ENCODE measurements at regions not wholly inside any gene's neighbourhood (a gene's known extent, or its start where the extent isn't known, plus 50 kb on each side); places are given as distances from the start of the nearest gene placed in this dataset.

- in situ Hi-C loops (cut with HindIII; ENCODE audit: low pct_unique_long_range_greater_than_20kb, low sequenced_read_pairs), result no loop called here
- DNase-seq (ENCODE audit: low read depth), result peak; percentile 27
Observed at GRCh38 chr13:31947506-31947905, 84.1 kb upstream of the FRY start.

- no peak for DNase-seq (ENCODE audit: low read depth)
- in situ Hi-C loops (cut with HindIII; ENCODE audit: low pct_unique_long_range_greater_than_20kb, low sequenced_read_pairs), result no loop called here
Observed at GRCh38 chr13:31949486-31949885, 82.1 kb upstream of the FRY start.

- in situ Hi-C loops (cut with HindIII; ENCODE audit: low pct_unique_long_range_greater_than_20kb, low sequenced_read_pairs), result no loop called here
- no peak for DNase-seq (ENCODE audit: low read depth)
Observed at GRCh38 chr13:31950111-31950815, 81.3 kb upstream of the FRY start.

- in situ Hi-C loops (cut with HindIII; ENCODE audit: low pct_unique_long_range_greater_than_20kb, low sequenced_read_pairs), result no loop called here
- DNase-seq (ENCODE audit: low read depth), result no peak
Observed at GRCh38 chr13:31951215-31951678, 80.3 kb upstream of the FRY start.

GRCh38 chr13:31952641-31953380 lies 78.8 kb upstream of the FRY start:
- in situ Hi-C loops (cut with HindIII; ENCODE audit: low pct_unique_long_range_greater_than_20kb, low sequenced_read_pairs), result no loop called here

GRCh38 chr13:31955101-31955500 lies 76.5 kb upstream of the FRY start:
- DNase-seq (ENCODE audit: low read depth), result no peak
- in situ Hi-C loops (cut with HindIII; ENCODE audit: low pct_unique_long_range_greater_than_20kb, low sequenced_read_pairs), result no loop called here

More at GRCh38 chr13:31952641-31953380, 78.8 kb upstream of the FRY start:
- no peak for DNase-seq (ENCODE audit: low read depth)

GRCh38 chr13:31955741-31956140 lies 75.8 kb upstream of the FRY start:
- in situ Hi-C loops (cut with HindIII; ENCODE audit: low pct_unique_long_range_greater_than_20kb, low sequenced_read_pairs), result no loop called here
- no peak for DNase-seq (ENCODE audit: low read depth)

GRCh38 chr13:31956980-31957644 lies 74.5 kb upstream of the FRY start:
- in situ Hi-C loops (cut with HindIII; ENCODE audit: low pct_unique_long_range_greater_than_20kb, low sequenced_read_pairs), result no loop called here
- no peak for DNase-seq (ENCODE audit: low read depth)

- DNase-seq (ENCODE audit: low read depth), result no peak
- in situ Hi-C loops (cut with HindIII; ENCODE audit: low pct_unique_long_range_greater_than_20kb, low sequenced_read_pairs), result no loop called here
Observed at GRCh38 chr13:31957772-31958171, 73.8 kb upstream of the FRY start.

GRCh38 chr13:31962731-31963370 lies 68.7 kb upstream of the FRY start:
- DNase-seq (ENCODE audit: low read depth), result no peak
- in situ Hi-C loops (cut with HindIII; ENCODE audit: low pct_unique_long_range_greater_than_20kb, low sequenced_read_pairs), result no loop called here

- DNase-seq (ENCODE audit: low read depth), result no peak
- in situ Hi-C loops (cut with HindIII; ENCODE audit: low pct_unique_long_range_greater_than_20kb, low sequenced_read_pairs), result no loop called here
Observed at GRCh38 chr13:31963631-31964030, 67.9 kb upstream of the FRY start.

GRCh38 chr13:31964168-31964567 lies 67.4 kb upstream of the FRY start:
- in situ Hi-C loops (cut with HindIII; ENCODE audit: low pct_unique_long_range_greater_than_20kb, low sequenced_read_pairs), result no loop called here
- DNase-seq (ENCODE audit: low read depth), result no peak

- in situ Hi-C loops (cut with HindIII; ENCODE audit: low pct_unique_long_range_greater_than_20kb, low sequenced_read_pairs), result no loop called here
- DNase-seq (ENCODE audit: low read depth), result peak; percentile 81
Observed at GRCh38 chr13:31965361-31966066, 66.1 kb upstream of the FRY start.

- in situ Hi-C loops (cut with HindIII; ENCODE audit: low pct_unique_long_range_greater_than_20kb, low sequenced_read_pairs), result no loop called here
- no peak for DNase-seq (ENCODE audit: low read depth)
Observed at GRCh38 chr13:31967155-31967554, 64.4 kb upstream of the FRY start.

GRCh38 chr13:31968473-31968872 lies 63.1 kb upstream of the FRY start:
- in situ Hi-C loops (cut with HindIII; ENCODE audit: low pct_unique_long_range_greater_than_20kb, low sequenced_read_pairs), result no loop called here
- no peak for DNase-seq (ENCODE audit: low read depth)

- in situ Hi-C loops (cut with HindIII; ENCODE audit: low pct_unique_long_range_greater_than_20kb, low sequenced_read_pairs), result no loop called here
- no peak for DNase-seq (ENCODE audit: low read depth)
Observed at GRCh38 chr13:31970231-31970930, 61.2 kb upstream of the FRY start.

GRCh38 chr13:31972453-31972852 lies 59.1 kb upstream of the FRY start:
- in situ Hi-C loops (cut with HindIII; ENCODE audit: low pct_unique_long_range_greater_than_20kb, low sequenced_read_pairs), result no loop called here

GRCh38 chr13:31978021-31978420 lies 53.6 kb upstream of the FRY start:
- in situ Hi-C loops (cut with HindIII; ENCODE audit: low pct_unique_long_range_greater_than_20kb, low sequenced_read_pairs), result no loop called here
- DNase-seq (ENCODE audit: low read depth), result peak; percentile 43

More at GRCh38 chr13:31972453-31972852, 59.1 kb upstream of the FRY start:
- DNase-seq (ENCODE audit: low read depth), result no peak
